Superior temporal gyrus (tissue), 1 donor: ENCODE measurements at regions not wholly inside any gene's neighbourhood (a gene's known extent, or its start where the extent isn't known, plus 50 kb on each side); places are given as distances from the start of the nearest gene placed in this dataset.

Experiments
- DNase-seq: peaks from one replicate; pipeline ENCODE4 v3.0.0-alpha.2; 2016; ENCODE audit errors: extremely low spot score

DNA sequence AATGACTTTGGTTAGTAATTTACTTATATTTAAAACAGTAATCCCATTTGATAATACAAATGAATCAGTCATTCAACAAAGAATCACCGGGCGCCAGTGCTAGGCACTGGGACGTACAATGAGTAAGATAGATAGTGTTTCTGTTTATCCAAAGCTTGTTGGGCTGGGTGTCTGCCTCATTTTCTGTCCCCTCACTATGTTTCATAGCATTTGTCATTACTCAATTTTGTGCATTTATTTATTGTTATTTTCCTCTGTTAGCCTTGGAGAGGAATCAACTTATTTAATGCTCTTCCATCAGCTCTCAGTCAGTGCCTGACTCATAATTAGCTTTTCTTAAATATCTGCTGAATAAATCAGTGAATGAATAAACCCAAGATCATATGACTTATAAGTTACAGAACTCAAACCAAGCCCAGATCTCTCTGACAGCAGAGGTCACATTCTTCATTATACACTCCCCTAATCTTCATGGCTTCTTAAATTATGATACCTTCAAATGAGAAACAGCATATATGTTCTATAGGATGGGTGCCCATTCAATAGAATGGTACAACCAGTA lies 86.2 kb downstream of the TSPAN8 start:
- no peak for DNase-seq

- no peak for DNase-seq
Observed at GRCh38 chr12:71070416-71071128, 87.2 kb downstream of the TSPAN8 start.

- DNase-seq = no peak
Observed at GRCh38 chr12:71069311-71069710, 88.5 kb downstream of the TSPAN8 start.

DNA sequence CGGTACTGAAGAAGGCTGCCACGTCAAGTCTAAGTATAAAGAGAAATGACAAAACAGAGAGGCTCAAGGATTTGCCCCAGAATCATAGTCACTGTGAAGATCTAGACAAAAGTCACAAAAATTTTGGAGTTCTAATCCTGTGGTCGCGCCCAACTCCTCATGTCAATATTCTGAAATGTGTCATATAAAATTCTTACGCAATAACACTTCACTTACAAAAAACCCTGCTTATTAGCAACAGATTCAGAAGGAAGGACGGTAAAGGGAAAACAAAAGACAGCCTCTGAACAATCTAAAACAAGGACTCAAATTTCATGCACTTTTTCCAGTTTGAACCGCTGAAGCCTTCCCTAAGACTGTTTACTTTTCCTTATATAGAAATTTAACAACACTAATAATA lies 94.7 kb downstream of the TSPAN8 start:
- DNase-seq = no peak

GRCh38 chr12:71061451-71061850 lies 96.3 kb downstream of the TSPAN8 start:
- no peak for DNase-seq

GRCh38 chr12:71060426-71060825 lies 97.4 kb downstream of the TSPAN8 start:
- no peak for DNase-seq

GRCh38 chr12:71057330-71057729 lies 100.5 kb downstream of the TSPAN8 start:
- no peak for DNase-seq

- no peak for DNase-seq
Observed at GRCh38 chr12:71054551-71054950, 103.2 kb downstream of the TSPAN8 start.

- DNase-seq = no peak
Observed at GRCh38 chr12:71046215-71046614, 111.6 kb downstream of the TSPAN8 start.

- DNase-seq = no peak
Observed at GRCh38 chr12:71045781-71046180, 112.0 kb downstream of the TSPAN8 start.

DNA sequence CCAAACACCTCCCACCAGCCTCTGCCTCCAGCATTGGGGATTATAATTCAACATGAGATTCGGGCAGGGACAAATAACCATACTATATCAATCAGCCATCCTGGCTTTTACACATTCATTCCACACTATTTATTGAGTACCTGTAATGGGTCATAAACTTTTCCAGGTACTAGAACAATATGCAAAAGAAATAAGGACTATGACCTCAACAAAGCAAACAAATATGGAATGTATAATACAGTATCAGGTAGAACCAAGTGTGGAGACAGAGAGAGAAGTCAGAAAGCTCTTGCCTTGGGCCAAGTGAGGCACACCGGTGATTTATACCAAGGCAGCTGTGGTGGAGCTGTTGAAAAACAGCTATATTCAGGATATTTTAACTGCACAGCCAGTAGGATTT lies 116.3 kb downstream of the TSPAN8 start:
- DNase-seq = no peak

GRCh38 chr12:71038960-71039359 lies 118.4 kb upstream of the PTPRR start:
- DNase-seq = no peak

DNA sequence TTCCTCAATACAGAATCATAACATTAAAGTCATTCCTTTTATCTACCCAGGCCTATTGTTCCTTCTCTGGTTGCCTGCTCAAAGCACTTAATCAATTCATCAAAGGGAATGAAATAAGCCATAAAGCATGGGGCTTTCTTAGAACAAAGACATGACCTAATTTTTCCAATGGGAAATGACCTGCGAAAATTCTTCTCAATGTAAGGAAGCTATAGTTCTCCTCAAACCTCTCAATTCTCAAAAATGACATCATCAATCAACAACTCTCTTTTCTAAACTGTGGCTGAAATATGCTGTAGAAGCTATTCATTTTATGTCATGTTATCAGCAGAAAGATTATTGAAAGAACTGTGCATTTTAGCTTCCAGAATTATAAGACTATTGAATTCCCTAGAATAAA lies 116.0 kb upstream of the PTPRR start:
- DNase-seq = no peak

DNA sequence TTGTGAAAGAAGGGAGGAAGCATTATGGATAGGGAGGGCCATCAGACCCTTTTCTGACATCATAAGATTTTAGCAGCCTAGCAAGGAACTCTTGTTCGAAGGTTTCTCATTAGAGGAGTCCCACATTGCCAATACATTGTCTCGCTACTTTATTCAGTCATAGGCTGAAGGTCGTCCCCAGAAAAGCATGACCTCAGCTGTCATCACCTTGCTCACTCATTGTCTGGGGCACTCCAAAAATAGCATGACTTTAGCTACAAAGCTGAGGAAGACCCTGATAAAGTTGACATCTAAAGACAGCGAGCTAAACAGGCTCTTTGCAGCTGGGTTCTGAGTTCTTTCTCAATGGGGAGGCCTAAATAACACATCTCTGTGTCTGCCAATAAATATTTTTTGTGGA lies 112.4 kb upstream of the PTPRR start:
- no peak for DNase-seq

GRCh38 chr12:71029302-71029701 lies 108.8 kb upstream of the PTPRR start:
- no peak for DNase-seq

GRCh38 chr12:71027856-71028255 lies 107.3 kb upstream of the PTPRR start:
- no peak for DNase-seq

- DNase-seq = no peak
Observed at GRCh38 chr12:71024827-71025226, 104.3 kb upstream of the PTPRR start.

DNA sequence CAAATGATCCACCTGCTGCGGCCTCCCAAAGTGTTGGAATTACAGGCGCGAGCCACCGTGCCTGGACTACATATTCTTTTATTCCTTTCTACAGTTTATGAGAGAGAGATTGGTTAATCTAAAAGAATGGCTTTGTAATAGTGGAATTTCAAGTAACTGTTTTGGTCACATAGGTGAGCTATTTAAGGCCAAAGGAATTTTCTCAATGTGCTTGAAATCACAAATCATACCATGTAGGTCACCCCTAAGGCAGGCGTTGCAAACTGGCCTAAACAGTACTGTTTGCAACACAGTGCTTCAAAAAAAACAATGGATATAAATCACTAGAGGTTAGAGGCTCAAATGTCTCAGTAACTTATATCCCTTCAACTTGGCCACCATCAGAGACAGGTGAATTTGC lies 103.7 kb upstream of the PTPRR start:
- no peak for DNase-seq

GRCh38 chr12:71021491-71021890 lies 101.0 kb upstream of the PTPRR start:
- DNase-seq = no peak

- DNase-seq = no peak
Observed at GRCh38 chr12:71019282-71019831, 98.8 kb upstream of the PTPRR start.

DNA sequence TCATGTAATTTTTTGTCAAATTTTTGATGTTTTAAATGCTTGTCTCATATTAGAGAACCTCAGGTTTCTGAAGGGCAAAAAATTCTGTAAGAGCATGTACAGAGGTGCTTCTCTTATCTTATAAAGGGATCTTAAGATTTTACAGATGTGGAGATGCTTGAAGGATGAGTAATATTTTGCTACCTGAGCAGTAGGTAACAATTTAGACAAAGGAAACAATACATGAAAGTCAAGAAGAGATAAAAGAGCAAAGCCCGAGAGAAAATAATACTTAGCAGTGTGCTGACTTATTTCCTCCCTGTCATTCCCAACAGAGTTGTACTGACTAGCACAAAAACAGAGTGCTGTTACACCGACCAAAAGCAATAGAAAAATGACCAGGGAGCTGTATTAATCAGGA lies 98.1 kb upstream of the PTPRR start:
- DNase-seq = no peak

DNA sequence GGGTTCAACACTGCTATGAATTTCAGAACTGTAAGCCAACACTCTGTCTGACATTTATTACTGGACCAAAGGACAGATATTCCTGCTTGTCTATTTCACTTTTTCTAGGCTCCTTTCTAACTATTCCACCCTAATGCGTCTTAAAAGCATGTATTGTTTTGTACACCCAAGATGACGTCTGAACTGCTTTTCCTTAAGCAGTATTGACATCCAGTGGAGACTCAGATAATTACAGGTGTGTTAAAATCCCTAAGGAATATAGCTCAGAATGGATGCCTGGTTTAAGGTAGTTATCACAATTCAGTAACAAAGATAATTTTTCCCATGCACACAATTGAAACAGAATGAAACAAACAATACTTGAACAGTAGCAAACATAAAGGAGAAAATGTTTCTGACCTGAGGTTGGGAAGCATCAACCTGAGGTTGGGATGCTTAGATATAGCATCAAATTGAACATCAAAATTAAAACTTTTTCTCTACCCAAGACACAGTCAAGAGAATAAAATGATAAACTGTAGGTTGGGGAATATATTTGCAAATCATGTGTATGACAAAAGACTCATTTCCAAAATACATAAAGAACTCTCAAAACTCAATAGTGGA lies 93.7 kb upstream of the PTPRR start:
- DNase-seq = peak; percentile 55

- DNase-seq = no peak
Observed at GRCh38 chr12:71011261-71011660, 90.7 kb upstream of the PTPRR start.
